HFF-Myc (cell line): ENCODE measurements at regions not wholly inside any gene's neighbourhood (a gene's known extent, or its start where the extent isn't known, plus 50 kb on each side); places are given as distances from the start of the nearest gene placed in this dataset.

Source experiments
- DNase-seq: peaks from one replicate; pipeline ENCODE4 v3.0.0-alpha.2; 2011; ENCODE audit warnings: low read depth; ENCODE audit errors: extremely low read depth
- H3K4me3 ChIP-seq: replicated peaks from 2 replicates; pipeline ENCODE4 v1.5.1; 2011; ENCODE audit warnings: low read depth, mild to moderate bottlenecking, control low read depth, low read length
- CTCF ChIP-seq: IDR thresholded peaks from 2 replicates; pipeline ENCODE4 v1.5.1; 2012; ENCODE audit warnings: mild to moderate bottlenecking, low read depth, low read length, control low read depth; ENCODE audit errors: missing control alignments

GRCh38 chr21:24110846-24111245 is 1496.4 kb downstream of the MRPL39 start:
- H3K4me3 ChIP-seq = no peak overlapping the region
- no peak for DNase-seq
- no peak for TF ChIP-seq CTCF

GRCh38 chr21:24097181-24097580 is 1510.1 kb downstream of the MRPL39 start:
- no peak for TF ChIP-seq CTCF
- no peak overlapping the region for H3K4me3 ChIP-seq
- no peak for DNase-seq

- no peak overlapping the region for H3K4me3 ChIP-seq
- no peak for DNase-seq
- TF ChIP-seq CTCF = no peak
Observed at GRCh38 chr21:24096651-24097050, 1510.6 kb downstream of the MRPL39 start.

GRCh38 chr21:24093032-24093431 is 1514.2 kb downstream of the MRPL39 start:
- no peak for TF ChIP-seq CTCF
- DNase-seq = no peak
- no peak overlapping the region for H3K4me3 ChIP-seq

- no peak for TF ChIP-seq CTCF
- H3K4me3 ChIP-seq = no peak overlapping the region
- DNase-seq = no peak
Observed at GRCh38 chr21:24076179-24076578, 1531.1 kb downstream of the MRPL39 start.

GRCh38 chr21:24055696-24056095 is 1551.6 kb downstream of the MRPL39 start:
- H3K4me3 ChIP-seq = no peak overlapping the region
- DNase-seq = no peak
- no peak for TF ChIP-seq CTCF

- TF ChIP-seq CTCF = no peak
- DNase-seq = no peak
- H3K4me3 ChIP-seq = no peak overlapping the region
Observed at GRCh38 chr21:24050231-24050630, 1557.0 kb downstream of the MRPL39 start.
